ENCODE measurements at regions not wholly inside any gene's neighbourhood (a gene's known extent, or its start where the extent isn't known, plus 50 kb on each side); places are given as distances from the start of the nearest gene placed in this dataset.

- Histone ChIP-seq H3K27me3 (ENCODE audit: control insufficient read depth, insufficient read depth, low read length) (no peaks in the 10 kb centered on the region), H3K4me3 (ENCODE audit: low read length in 3 of 3) (no peak overlapping the region), H3K9ac (ENCODE audit: low read length in 3 of 3) (no peak overlapping the region), H3K27ac (ENCODE audit: low read depth in 2 of 2, low read length in 2 of 2) (no peak overlapping the region), H3K36me3 (ENCODE audit: control insufficient read depth in 2 of 3, insufficient read depth in 3 of 3, low read length in 3 of 3) (no peaks in the 10 kb centered on the region), H3K9me3 (ENCODE audit: control insufficient read depth in 2 of 3, insufficient read depth in 1 of 3, low read length in 3 of 3) (peaks cover 0 to 2% (median 0%) of the 10 kb centered on the region in 3 donors), H3K4me1 (ENCODE audit: control insufficient read depth in 2 of 3, insufficient read depth in 2 of 3, low read depth in 1 of 3, low read length in 3 of 3) (no peaks in the 10 kb centered on the region)
- FAIRE-seq (no peak), DNase-seq (no peak)
- intact Hi-C loops (cut with DNase I): no loop called here
- TF ChIP-seq, protein P1, sequence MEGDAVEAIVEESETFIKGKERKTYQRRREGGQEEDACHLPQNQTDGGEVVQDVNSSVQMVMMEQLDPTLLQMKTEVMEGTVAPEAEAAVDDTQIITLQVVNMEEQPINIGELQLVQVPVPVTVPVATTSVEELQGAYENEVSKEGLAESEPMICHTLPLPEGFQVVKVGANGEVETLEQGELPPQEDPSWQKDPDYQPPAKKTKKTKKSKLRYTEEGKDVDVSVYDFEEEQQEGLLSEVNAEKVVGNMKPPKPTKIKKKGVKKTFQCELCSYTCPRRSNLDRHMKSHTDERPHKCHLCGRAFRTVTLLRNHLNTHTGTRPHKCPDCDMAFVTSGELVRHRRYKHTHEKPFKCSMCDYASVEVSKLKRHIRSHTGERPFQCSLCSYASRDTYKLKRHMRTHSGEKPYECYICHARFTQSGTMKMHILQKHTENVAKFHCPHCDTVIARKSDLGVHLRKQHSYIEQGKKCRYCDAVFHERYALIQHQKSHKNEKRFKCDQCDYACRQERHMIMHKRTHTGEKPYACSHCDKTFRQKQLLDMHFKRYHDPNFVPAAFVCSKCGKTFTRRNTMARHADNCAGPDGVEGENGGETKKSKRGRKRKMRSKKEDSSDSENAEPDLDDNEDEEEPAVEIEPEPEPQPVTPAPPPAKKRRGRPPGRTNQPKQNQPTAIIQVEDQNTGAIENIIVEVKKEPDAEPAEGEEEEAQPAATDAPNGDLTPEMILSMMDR (IDR thresholded peaks at IDR 0.05; ENCODE audit: borderline replicate concordance, extremely low read depth, insufficient read depth): no peak
These were observed 195.1 kb upstream of the CADM1 start for GRCh38 chr11:115699326-115699725.

GRCh38 chr11:115698243-115698642, 194.0 kb upstream of the CADM1 start:
- H3K9me3 ChIP-seq (ENCODE audit: control insufficient read depth in 2 of 3, insufficient read depth in 1 of 3, low read length in 3 of 3): no peaks in the 10 kb centered on the region
- TF ChIP-seq, protein P1 (IDR thresholded peaks at IDR 0.05; ENCODE audit: borderline replicate concordance, extremely low read depth, insufficient read depth): no peak
- FAIRE-seq (no peak), DNase-seq (no peak)
- intact Hi-C loops (cut with DNase I): no loop called here
- no peak overlapping the region for H3K9ac ChIP-seq (ENCODE audit: low read length in 3 of 3)
- no peak overlapping the region for H3K4me3 ChIP-seq (ENCODE audit: low read length in 3 of 3)
- H3K27me3 ChIP-seq (ENCODE audit: control insufficient read depth, insufficient read depth, low read length): no peaks in the 10 kb centered on the region
- H3K4me1 ChIP-seq (ENCODE audit: control insufficient read depth in 2 of 3, insufficient read depth in 2 of 3, low read depth in 1 of 3, low read length in 3 of 3): no peaks in the 10 kb centered on the region
- H3K36me3 ChIP-seq (ENCODE audit: control insufficient read depth in 2 of 3, insufficient read depth in 3 of 3, low read length in 3 of 3): no peaks in the 10 kb centered on the region
- H3K27ac ChIP-seq (ENCODE audit: low read depth in 2 of 2, low read length in 2 of 2): no peak overlapping the region

DNA sequence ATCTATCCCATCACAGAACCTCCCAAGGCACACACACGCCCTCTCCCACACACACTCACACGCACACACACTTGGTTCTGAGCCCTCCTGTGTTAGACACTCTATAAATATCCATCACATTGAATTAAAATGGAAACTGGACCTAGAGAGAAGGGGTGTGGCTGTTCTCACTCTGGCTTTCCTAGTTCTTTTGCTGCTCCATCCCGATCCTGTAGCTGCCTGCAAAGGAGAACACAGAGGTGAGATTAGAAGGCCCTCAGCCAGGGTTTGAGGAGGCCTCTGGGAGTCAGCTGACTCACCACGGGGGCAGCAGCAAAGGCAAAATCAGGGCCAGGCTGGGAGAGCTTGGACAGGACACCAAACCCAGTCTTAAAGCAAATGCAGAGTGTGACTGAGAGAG, 192.3 kb upstream of the CADM1 start:
- H3K4me3 ChIP-seq (ENCODE audit: low read length in 3 of 3): no peak overlapping the region
- H3K9me3 ChIP-seq (ENCODE audit: control insufficient read depth in 2 of 3, insufficient read depth in 1 of 3, low read length in 3 of 3): no peaks in the 10 kb centered on the region
- DNase-seq (no peak), FAIRE-seq (no peak)
- no peak overlapping the region for H3K27ac ChIP-seq (ENCODE audit: low read depth in 2 of 2, low read length in 2 of 2)
- no peaks in the 10 kb centered on the region for H3K36me3 ChIP-seq (ENCODE audit: control insufficient read depth in 2 of 3, insufficient read depth in 3 of 3, low read length in 3 of 3)
- TF ChIP-seq, protein P1 (IDR thresholded peaks at IDR 0.05; ENCODE audit: borderline replicate concordance, extremely low read depth, insufficient read depth): no peak
- H3K4me1 ChIP-seq (ENCODE audit: control insufficient read depth in 2 of 3, insufficient read depth in 2 of 3, low read depth in 1 of 3, low read length in 3 of 3): no peaks in the 10 kb centered on the region
- H3K9ac ChIP-seq (ENCODE audit: low read length in 3 of 3): no peak overlapping the region
- intact Hi-C loops (cut with DNase I): no loop called here
- no peaks in the 10 kb centered on the region for H3K27me3 ChIP-seq (ENCODE audit: control insufficient read depth, insufficient read depth, low read length)

DNA sequence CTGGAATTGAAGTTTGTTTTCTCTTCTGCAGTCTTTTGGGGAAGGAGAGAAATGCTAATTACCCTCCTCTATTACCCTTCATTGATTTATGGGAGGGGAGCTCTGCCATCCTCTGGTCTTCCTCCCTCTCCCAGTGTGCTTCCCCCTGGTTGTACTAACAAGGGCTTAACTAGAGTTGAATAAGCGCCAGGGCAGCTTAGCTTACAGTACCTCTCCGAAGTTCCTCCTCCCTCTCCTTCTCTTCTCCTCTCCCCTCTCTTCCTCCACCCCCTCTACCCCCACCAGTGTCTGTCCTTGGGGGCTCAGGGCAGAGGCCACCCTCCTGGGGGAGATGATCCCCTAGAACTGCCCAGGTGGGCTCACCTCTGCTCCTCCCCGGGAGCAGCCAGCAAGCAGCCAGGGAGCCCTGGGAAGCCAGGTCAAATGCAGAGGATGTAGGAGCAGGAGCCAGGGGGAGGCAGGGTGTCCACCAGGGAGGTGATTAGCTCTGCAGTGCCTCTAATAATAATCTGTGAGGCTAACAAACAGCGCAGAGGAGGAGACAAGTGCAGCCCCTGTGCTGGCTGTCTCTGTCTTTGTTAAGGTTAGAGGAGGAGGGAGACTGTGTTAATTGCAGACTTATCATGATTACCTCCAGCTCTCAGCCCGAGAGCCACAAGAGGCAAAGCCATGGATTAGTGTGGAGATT, 191.6 kb upstream of the CADM1 start:
- Histone ChIP-seq H3K27ac (ENCODE audit: low read depth in 2 of 2, low read length in 2 of 2) (no peak overlapping the region), H3K4me1 (ENCODE audit: control insufficient read depth in 2 of 3, insufficient read depth in 2 of 3, low read depth in 1 of 3, low read length in 3 of 3) (no peaks in the 10 kb centered on the region), H3K27me3 (ENCODE audit: control insufficient read depth, insufficient read depth, low read length) (no peaks in the 10 kb centered on the region), H3K9ac (ENCODE audit: low read length in 3 of 3) (no peak overlapping the region), H3K9me3 (ENCODE audit: control insufficient read depth in 2 of 3, insufficient read depth in 1 of 3, low read length in 3 of 3) (no peaks in the 10 kb centered on the region), H3K4me3 (ENCODE audit: low read length in 3 of 3) (no peak overlapping the region), H3K36me3 (ENCODE audit: control insufficient read depth in 2 of 3, insufficient read depth in 3 of 3, low read length in 3 of 3) (no peaks in the 10 kb centered on the region)
- FAIRE-seq (no peak), DNase-seq (peak in 2 of 5 donors; percentile 55 to 56)
- TF ChIP-seq, protein P1 (IDR thresholded peaks at IDR 0.05; ENCODE audit: borderline replicate concordance, extremely low read depth, insufficient read depth): no peak
- intact Hi-C loops (cut with DNase I): no loop called here
